Stimulated activated CD4-positive, alpha-beta T cell treated with anti-CD3 and anti-CD28 coated beads, Interleukin-4, amount 100 ng/mL, for 1 hour (primary cell): ENCODE measurements at regions not wholly inside any gene's neighbourhood (a gene's known extent, or its start where the extent isn't known, plus 50 kb on each side); places are given as distances from the start of the nearest gene placed in this dataset.

ENCODE experiments used
- DNase-seq: peaks from one replicate; pipeline ENCODE4 v3.0.0-alpha.2; 2020

DNA sequence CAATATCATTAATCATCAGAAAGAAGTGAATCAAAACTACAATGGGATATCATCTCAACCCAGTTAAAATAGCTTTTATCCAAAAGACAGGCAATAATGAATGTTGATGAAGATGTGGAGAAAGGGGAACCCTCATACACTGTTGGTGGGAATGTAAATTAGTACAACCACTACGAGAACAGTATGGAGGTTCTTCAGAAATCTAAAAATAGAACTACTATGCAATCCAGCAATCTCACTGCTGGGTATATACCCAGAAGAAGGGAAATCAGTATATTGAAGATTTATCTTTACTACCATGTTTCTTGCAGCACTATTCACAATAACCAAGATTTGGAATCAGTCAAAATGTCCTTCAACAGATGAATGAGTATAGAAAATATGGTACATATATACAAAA, 189.8 kb downstream of the HHIPL2 start:
- DNase-seq, result no peak

DNA sequence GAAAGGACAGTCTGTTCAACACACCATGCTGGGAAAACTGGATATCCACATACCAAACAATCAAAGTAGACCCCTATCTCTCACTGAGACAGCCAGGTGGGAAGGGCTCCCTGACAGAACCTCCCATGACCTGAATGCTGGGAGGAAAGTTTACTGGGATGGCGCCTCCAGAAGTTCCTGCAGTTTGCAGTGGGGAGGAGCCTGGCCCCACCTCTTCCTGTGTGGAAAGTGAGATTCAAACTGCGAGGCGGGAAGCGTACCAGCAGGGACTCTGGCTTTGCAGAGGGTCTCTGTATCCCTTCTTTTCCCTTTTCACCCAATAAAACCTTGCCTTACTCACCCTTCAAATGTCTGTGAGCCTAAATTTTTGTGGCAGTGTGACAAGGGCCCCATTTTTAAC, 190.7 kb downstream of the HHIPL2 start:
- DNase-seq, result no peak

DNA sequence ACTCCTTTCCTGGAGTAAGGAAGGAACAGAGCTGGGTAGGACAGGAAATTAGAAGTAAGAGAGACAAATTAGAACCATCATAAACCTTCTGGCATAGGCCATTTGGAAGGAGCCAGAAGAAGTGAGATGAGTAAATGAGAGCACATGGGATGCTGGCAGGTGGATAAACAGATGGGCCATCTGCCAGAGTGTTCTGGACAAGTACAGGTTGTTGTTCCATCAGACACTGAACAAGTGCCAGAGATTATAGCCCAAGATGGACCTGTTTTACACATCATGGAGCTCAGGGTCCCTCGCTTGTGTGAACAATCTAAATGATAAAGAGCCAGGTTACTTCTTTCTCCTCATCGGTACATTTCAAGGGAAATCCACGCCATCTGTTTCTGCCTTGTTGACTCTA, 200.3 kb downstream of the HHIPL2 start:
- no peak for DNase-seq

DNA sequence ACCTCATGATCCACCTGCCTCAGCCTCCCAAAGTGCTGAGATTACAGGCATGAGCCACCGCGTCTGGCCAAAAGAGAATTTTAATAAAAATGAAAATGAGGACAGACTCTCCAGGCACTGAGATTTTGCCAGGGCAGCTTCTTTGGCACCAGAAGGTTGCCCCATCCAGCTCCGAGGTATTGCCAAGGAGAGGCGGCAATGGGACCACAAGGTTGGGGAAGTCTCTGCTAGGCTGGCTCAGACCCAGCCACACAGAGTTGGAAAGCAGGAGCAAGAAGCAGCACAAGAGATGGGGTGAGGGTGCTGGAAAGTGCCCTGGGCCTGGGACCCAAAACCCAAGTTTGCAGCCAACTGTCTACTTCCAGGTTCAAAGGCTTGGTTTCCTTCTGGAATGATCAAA, 200.9 kb downstream of the HHIPL2 start:
- DNase-seq, result no peak

DNA sequence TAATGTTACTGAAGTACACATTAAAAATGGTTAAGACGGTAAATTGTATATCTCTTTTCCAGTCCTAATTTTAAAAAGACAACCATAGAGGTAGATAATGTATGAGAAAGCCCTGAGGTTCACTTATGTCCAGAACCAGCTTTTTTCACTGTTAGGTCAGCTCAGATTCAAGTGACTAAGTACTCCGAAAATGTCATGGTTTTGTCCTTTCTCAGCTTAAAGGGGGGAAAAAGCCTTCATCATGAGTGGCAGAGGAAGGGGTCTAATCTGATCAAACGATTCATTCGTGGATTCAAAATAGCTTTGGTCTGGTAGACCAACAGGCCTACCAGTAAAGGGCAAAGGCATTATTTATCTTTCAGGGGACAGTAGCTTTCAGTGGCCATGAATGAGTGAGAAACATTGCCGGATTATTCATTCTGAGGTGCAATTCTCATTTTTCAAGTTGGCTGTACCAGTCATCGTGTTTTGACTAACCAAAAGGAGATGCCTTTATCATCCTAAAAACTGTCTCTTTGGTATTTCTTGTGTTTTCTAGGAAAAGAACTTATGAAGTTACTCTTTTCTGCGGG, 208.4 kb downstream of the HHIPL2 start:
- DNase-seq, result no peak

DNA sequence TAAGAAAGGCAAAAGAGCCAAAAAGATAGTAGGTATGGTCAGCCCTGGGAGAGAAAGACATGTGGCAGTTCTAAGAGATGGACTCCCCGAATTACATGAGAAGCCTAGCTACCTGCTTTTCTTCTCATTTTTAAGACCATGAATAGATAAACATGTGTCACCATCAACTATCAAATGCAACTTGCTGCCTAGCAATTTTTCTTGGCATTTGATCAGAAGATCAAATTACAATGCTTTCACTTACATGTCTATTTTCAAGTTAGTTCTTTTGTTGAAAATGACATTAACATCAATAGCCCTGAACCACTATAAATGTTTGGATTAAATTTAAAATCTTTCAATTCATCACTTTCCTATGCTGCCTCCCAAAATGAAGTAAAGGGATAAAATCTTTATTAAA, 212.3 kb downstream of the HHIPL2 start:
- no peak for DNase-seq

DNA sequence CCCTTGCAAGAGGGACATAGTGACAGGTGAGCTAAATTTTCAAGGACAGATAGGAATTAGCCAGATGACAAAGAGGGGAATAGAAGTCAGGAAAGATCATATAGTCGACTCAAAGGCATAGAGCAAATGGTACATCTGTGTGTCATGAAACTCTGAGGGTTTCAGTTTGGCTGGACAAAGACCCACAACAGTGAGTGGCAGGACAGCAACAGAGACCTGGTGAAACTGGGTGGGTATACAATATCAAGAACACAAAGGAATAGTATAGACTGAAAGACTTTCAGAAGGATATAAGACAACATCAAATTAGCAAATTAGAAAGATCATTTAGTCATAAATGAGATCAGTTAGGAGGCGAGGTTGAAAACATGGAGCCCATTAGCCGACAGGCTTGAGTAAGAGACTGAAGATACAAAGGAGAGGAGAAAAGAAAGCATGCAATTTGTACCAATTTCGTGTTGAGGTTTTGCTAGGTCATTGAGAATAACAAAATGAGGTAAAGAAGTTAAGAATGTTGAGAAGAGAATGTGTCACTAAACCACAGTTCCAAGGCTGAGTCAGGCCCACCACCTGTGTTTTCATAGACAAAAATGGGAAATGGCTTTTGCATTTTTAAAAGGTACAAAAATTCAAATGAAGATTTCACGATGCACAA, 213.8 kb downstream of the HHIPL2 start:
- DNase-seq, result no peak

DNA sequence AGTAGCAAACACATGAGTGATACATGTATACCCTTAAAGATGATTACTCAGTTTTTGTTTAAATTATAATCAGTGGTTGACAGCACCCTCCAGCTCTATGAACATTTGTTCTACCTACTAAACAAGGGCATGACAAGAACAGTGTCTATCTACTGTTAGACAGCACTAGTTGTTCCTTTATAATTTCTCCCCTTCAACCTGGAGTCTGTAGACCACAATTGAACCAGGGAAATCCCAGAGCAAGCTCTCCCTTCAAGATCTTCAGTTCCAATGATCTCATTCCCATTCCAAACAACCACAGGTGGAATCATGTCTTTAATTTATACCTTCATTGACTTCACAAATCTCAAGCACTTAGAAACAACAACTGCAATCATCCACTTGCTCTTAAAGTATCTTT, 216.1 kb downstream of the HHIPL2 start:
- no peak for DNase-seq

DNA sequence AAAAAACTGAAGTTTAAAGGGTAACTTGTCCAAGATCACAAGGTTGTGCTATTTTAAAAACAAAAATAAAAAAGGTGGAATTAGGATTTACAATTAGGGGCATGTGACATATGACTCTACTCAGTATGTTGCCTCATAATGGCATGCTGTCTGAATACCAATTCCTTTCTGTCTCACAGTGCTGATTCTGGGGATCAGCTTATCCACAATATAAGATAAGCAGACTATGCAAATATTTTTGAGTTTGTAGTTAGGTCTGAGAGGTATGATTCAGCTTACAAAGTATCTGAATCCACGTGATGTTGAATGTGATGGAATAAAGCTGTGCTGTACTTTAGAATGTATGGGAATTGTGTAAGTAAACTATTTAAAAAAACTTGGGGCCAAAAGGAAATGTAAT, 216.6 kb downstream of the HHIPL2 start:
- no peak for DNase-seq

DNA sequence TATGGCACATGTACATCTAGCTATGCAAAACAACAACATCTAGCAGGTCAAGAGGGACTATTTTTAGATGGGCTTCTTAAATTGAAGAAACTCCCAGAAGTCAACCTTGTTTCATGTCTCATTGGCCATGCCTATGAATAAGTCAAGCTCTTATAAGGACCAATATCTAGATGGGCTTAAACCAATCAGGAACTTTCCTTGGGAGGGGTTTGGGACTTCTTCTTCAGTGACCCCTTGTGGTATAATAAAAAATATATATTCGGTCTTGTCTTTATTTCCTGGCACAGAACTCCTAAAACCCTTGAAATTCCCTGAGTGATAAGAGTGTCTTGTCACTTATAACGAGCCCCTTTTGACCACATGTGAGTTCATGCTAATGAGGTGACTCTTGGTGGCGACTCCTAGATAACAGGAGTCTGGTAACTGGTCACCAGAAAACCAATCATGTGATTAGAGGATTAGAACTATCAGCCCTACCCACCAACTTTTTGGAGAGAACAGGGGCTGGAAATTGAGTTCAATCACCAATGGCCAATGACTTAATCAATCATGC, 218.3 kb downstream of the HHIPL2 start:
- DNase-seq, result no peak

DNA sequence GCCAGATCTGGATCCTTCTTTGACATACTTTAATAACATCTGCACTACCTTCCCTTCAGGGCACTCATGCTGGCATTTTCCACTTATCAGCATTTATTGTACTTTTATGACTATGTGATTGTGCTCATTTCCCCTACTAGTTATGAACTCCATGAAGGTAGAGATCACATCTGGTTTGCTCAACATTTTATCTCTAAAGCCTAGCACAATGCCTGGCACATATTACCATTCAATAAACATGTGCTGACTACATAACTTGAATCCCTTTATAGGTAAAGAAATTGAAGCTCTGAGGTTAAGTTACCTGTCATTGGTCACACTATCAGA, 221.2 kb downstream of the HHIPL2 start:
- DNase-seq, result no peak

DNA sequence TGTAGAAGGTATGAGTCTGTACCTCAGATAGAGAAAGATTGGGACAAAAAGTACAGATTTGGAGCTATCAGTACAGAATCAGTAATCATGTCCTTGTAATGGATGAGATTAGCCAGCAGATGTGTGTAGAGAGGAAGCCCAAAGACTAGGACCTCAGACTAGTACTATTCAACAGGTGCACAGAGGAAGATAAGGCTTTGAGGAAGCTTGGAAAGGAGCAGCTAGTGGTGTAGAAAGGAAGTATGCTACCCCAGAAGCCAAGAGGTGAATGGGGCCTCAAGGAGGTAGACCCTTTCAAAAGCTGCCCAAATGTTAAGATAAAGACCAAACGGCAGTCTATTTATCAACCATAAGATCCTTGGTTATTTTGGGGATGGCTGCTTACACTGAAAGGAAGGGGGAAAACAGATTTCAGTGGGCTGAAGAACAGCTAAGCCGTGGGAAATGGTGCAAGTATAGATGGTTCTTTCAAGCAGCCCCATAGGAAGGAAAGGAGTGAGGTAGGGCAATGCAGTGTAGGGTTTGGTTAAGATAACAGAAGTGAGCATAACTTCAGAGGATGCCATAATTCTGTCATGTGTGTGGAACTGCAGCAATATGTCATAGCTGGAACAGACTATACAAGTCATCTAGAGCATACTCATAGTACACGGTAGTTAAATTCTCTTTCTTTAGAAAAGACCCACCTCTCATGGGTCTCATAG, 221.7 kb downstream of the HHIPL2 start:
- no peak for DNase-seq

DNA sequence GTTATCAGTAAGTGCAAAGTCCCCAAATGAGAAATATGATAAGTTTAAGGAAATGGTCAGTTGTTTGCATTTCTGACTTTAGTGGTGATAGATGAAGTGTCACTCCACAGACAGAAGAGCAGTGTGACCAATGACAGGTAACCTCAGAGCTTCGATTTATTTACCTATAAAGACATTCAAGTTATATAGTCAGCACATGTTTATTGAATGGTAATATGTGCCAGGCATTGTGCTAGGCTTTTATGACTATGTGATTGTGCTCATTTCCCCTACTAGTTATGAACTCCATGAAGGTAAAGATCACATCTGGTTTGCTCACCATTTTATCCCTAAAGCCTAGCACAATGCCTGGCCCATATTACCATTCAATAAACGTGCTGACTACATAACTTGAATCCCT, 222.4 kb downstream of the HHIPL2 start:
- no peak for DNase-seq

DNA sequence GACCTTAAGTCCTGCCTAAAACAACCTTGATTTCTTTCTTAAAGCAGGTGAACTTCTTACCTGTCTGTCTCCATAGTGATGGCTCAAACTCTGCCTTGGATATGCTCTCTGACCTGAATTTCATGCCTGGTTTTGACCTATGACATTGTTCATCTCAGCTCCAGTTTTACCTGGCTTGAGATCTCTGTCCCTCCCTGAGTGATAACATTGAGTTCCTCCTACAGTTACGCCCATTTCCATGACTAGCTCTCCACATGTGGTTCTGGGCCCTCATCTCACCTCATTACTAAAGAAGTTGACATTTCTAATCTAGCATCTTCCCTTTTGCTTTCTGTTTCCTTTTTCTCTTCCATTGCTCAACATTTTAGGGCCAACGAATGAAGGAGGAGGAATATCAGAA, 233.1 kb downstream of the HHIPL2 start:
- no peak for DNase-seq

DNA sequence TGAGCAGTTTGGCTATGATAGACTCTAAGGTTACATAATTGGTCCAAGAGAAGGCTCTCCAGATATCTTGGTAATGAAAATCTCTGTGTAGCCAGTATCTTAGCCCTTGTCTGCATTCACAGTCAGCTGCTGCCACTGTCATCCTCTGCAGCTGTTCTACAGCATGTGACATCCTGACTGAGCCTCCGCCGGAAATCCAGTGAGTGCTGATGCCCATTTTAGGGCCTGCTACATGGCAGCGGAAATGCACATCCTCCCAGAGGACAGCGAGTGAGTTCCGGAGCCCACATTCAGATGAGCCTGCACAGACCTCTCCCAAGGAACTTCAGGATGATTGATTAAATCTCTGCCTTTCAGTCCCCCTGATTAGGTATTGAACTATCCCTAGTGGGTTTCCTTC, 237.1 kb downstream of the HHIPL2 start:
- no peak for DNase-seq

DNA sequence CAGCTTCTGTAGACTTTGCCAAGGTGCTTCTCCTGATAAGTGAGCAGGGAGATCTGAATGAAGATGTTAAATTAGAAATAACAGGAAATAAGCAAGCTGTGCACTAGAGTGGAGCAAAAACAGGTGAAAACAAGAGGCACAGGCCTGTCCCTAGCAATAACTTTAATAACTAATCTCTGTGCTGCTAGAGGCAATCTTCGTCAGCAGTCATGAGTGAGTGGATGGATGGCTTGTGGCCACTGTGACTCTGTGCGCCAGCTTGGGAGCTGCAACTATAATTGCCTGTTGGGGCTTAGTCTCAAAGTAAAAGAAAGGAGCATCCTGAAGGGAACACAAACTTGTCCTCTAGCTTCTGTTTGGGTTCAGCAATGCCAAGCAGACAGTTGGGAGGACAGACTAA, 240.3 kb downstream of the HHIPL2 start:
- no peak for DNase-seq

DNA sequence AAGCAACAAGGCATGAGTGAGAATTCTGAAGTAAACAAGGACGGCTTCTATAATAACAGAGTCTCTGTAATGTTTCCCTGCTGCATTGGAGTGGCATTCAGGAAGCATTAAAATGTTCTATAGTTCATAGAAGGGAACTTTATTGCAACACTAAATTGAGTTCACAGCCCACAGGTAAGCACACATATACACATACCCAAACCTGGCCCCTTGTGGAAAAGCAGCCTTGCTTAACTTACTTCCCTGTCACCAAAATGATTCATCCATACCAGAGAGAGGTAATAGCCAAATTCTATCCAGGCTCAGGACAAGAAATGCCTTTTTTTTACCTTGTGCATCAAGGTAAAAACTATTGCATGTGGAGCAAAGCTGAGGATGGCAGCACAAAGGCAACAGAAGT, 241.4 kb downstream of the HHIPL2 start:
- no peak for DNase-seq

DNA sequence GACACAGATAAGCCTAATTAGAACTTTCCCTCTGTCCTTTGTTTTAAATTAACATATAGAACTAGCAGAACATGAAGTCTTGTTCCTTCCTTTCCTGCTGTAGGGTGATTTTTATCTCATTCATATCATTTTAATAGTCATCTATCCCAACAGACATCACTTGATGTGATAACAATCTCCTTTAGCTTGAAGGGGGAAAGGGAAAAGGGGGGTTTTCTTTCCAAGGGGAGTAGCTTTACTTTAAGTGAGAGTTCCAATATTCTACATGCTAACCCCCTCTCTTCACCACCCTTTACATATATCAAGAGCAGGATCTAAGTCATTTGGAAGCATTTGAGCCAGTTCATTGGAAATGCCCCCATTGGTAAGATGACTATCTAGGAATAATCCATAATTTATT, 241.9 kb downstream of the HHIPL2 start:
- no peak for DNase-seq

DNA sequence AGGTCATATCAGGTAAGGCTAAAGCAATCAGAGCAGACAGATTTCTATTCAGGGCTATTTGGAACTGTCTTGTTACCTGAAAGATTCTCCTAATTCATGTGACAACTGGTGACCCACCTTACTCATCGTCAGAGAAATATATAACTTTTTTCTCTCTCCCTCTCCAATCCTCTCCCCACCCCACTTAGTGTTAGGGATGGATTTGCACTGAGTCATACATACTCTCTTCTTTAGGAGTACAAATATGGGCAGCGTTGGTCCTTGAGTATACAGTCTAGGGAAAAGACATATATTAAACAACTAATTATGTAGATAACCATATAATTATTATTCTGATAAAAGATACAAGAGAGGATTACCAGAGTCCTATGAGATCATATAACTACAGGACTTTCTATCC, 246.3 kb downstream of the HHIPL2 start:
- no peak for DNase-seq

DNA sequence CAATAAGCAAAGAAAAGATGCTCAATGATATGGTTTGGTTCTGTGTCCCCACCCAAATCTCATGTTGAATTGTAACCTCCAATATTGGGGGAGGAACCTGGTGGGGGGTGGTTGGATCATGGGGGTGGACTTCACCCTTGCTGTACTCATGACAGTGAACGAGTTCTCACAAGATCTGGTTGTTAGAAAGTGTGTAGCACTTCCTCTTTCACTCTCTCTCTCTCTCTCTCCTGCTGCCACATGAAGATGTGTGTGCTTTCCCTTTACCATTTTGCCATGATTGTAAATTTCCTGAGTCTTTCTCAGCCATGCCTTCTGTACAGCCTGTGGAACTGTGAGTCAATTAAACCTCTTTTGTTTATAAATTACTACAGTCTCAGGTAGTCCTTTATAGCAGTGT, 248.4 kb downstream of the HHIPL2 start:
- no peak for DNase-seq

DNA sequence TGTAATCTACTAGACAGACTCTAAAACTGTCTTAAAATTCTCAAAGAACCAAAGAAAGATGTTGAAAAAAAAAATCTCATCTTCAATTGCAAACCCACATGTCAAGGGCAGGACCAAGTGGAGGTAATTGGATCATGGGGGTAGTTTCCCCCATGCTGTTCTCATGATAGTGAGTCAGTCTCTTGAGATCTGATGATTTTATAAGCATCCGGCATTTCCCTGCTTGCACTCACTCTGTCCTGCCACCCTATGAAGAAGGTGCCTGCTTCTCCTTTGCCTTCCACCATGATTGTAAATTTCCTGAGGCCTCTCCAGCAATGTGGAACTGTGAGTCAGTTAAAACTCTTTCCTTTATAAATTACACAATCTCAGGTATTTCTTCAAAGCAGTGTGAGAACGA, 257.0 kb downstream of the HHIPL2 start:
- no peak for DNase-seq

DNA sequence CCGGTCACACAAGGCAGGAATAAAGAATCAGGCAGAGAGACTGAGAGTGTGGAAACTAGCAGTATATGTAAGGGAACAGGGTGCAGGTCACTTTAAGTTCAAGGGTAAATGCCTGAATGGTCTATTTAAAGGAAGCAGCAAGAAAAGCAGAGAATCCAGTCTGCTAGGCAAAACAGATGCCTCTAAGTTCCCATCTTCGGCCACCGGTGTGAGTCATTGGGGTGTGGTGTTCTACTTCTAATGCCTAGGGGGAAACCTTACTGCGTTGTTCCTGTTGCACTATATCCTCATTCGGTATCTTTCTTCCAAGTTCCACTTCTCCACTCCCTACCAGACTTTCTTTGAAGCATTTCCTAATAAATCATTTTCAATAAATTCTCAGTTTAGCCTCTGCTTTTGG, 259.9 kb downstream of the HHIPL2 start:
- DNase-seq, result no peak

DNA sequence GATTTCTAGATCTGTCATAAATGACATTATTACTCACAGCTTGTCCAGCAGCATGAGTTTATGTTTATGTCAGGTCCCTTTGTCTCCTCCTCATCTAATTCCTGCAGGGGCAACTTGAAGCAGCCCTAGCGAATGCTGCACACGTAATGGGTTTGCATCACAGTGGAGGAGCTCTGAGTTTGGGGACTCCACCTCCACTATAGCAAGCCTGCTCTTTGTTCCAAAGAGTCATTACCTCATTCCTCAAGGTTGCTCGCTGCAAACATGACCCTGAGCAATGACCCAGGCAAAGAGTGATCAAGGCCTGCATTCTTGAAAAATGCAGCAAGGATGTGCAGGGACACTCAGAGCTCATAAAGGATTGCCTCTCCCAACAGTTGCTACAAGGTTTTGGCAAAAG, 261.9 kb downstream of the HHIPL2 start:
- DNase-seq, result no peak

DNA sequence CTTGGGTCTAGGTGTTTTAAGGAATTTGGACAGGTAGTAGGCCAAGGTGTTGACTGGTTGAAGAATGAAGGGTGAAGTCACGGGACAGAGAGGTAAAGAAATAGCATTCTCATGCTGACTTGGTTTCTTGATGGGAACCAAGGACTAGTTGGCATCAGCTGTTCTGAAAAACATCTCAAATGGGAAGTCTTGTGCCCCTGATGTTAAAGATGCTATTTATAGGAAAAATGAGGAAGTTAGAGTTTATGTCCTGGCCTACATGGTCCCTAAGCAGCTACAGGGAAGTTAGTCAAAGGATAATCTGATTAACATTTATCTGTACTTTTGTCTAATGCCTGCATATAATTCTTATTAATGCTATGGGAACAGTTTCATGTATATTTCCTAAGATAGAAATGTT, 262.4 kb downstream of the HHIPL2 start:
- DNase-seq, result no peak

DNA sequence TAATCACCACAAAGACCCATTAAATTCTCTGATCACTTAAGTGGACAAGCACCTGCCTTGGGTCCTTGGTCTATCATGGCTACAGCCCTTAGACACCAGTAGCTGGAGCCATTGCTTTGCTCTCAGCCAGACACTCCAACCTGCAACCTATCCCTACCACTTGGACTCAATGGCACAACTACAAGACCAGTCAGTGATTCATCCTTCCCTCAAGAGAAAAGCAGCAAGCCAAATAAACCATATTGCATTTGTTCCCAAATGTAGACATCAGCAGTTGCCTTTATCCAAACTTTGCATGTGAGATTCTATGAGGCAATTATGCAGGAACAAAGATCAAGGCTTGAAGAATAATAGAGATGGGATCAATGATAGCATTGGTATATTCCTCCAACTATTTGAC, 263.4 kb downstream of the HHIPL2 start:
- DNase-seq, result no peak
